HG03025 (cell line): ENCODE measurements at regions not wholly inside any gene's neighbourhood (a gene's known extent, or its start where the extent isn't known, plus 50 kb on each side); places are given as distances from the start of the nearest gene placed in this dataset.

ENCODE experiments used
- ATAC-seq: cut with Tn5 transposase; IDR thresholded peaks from one replicate; pipeline ENCODE4 v1.9.1; 2021; ENCODE audit warnings: mild to moderate bottlenecking, moderate library complexity; ENCODE audit not compliant: unreplicated experiment, low FRiP score

- no peak for ATAC-seq
These were observed 911.6 kb downstream of the EFNA5 start for GRCh38 chr5:106759152-106759551.

DNA sequence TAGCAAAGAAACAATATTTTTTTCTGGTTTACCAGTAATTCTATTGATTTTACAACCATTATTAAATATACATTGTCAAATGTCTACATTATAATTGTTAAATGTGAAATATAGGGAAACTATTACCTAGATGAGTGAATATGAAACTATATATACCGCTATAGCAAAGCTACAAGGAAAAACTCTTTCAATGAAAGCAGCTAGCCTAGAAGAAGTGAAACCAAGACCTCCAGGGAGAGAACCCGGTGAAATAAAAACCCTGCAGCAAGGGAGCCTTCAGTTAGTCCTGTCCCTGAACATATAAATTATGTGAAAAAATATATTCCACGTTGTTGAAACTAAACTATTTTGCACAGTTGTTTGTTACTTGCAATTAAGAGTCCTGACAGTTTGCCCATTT, 913.1 kb downstream of the EFNA5 start:
- no peak for ATAC-seq

- no peak for ATAC-seq
These were observed 914.9 kb downstream of the EFNA5 start for GRCh38 chr5:106755789-106756188.

- ATAC-seq = no peak
These were observed 915.7 kb downstream of the EFNA5 start for GRCh38 chr5:106755066-106755465.

- no peak for ATAC-seq
These were observed 920.9 kb downstream of the EFNA5 start for GRCh38 chr5:106749826-106750225.

DNA sequence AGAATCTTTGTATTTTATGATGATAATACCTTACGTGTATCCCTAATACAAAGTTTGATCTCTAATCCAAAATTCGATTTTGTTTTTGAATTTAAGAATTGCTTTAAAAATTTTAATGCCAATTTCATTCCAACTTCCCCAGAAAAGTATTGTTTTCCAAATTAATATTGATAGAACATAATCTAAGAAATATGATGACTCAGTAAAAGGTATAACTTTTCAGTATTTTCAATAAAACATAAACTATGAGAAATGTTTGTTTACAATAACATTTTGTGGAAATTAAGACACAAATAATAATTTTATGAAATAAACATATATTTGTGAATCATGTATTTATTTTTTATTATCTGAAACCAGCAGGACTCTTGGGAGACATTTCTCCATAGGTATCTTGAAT, 931.6 kb downstream of the EFNA5 start:
- no peak for ATAC-seq

DNA sequence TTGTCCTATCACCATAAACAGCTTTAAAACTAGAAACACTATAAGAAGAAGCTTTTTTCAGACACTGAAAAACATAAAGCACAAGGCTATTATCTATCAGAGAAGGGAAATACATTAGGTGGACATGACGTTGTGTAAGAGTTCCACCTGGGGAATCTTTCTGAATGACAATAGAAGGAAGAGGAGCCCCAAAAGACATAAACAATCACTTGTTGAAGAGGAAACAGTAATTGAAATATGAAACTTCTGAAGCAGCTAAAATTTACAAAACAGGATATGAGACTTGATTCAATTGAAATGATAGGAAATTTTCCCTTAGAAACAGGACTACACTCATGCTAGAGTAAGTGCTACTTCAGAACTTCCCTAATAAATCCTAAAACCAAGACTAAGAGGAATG, 933.6 kb downstream of the EFNA5 start:
- ATAC-seq = no peak

GRCh38 chr5:106732624-106733023, 938.1 kb downstream of the EFNA5 start:
- no peak for ATAC-seq

GRCh38 chr5:106730912-106731311, 939.8 kb downstream of the EFNA5 start:
- ATAC-seq = no peak

- no peak for ATAC-seq
These were observed 940.2 kb downstream of the EFNA5 start for GRCh38 chr5:106730506-106730905.

DNA sequence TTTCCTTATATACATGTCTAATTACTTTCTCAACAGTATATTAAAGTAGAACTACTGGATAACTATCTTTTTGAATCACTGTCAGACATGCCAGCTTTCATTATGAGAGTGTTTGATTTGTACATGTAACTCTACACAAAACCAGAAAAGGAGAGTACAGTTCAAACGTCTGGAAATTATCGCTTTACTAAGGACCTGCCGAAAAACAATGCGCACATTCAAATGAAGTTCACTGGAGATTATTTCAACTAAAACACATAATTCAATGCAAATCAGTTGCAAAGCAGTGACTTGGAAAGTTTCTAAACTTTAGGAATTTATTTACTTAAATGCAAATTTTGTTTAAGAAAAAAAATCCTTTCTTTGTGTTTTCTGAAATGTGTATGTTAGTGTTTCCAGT, 942.5 kb downstream of the EFNA5 start:
- no peak for ATAC-seq

DNA sequence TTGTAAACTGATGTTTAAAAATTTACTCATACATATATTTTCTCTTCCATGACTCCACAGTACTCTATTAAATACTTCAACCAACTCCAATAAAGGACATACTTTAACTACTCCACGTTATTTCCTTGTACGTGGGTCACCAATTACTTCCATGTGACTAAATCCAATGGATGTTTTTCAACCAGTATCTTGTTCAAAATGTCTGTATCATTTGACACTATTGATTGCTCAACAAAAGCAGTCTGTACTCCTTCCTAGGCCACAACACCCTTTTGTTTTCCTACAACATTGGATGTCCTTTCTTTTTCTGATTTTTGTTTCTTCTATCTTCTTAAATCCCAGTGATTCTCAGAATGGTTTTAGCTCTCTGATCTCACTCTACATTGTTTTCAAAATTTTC, 943.7 kb downstream of the EFNA5 start:
- no peak for ATAC-seq

DNA sequence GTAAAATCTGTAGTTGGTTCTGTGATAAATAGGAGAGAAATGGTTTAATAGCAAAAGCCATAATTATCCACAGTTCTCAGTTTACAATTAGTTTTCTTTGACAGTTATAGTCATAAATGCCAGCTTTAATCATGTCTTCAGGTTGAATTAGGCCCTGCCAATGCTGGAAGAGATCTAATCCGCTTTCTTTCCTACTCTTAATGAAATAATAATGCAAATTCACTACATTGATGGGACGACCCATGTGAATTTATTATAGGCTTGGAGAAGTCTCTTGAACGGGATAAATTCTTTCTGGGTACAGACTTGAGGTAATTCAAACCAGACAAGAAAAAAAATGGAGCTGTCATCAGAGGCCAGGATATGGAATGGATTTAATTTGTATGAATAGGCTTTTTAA, 950.4 kb downstream of the EFNA5 start:
- ATAC-seq = no peak

DNA sequence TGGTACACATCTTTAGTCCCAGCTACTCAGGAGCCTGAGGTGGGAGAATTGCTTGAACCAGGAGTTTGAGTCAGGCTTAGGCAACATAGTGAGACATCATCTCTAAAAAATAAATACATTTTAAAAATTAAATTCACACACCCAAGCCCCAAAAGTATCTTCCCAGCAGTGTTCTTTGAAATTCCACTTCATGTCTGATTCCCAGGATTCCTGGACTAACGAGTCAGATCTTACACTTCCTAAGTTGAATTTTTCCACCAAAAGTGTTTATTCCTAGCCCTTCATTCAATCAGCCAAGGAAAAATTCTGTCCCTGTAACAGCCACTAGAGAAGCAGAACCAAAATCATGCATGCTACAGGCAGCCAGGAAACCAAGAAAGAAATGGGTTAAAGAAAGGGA, 970.9 kb downstream of the EFNA5 start:
- ATAC-seq = no peak

GRCh38 chr5:106699198-106699597, 971.5 kb downstream of the EFNA5 start:
- no peak for ATAC-seq

DNA sequence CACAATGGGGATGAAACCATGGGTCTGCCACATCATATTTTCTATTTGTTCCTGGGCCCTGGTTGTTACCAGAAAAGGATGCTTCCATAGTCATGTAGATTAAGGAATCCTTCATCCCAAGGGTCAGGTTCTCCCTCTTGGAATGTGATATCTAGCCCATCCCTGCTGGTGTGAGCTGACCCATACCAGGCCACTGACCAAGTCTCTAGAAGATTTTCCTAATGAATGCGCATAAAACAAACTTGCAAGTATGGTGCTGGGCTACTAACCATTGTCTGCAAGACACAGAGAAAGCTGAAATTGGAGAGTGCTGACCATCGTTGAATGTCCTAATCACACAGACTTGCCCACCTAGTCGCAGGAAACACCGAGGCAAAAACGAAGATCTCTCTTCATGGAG, 972.6 kb downstream of the EFNA5 start:
- ATAC-seq = no peak

GRCh38 chr5:106691701-106692100, 979.0 kb downstream of the EFNA5 start:
- ATAC-seq = no peak

- no peak for ATAC-seq
These were observed 980.2 kb downstream of the EFNA5 start for GRCh38 chr5:106690585-106690984.

- no peak for ATAC-seq
These were observed 990.4 kb downstream of the EFNA5 start for GRCh38 chr5:106680330-106680729.

GRCh38 chr5:106677057-106677456, 993.7 kb downstream of the EFNA5 start:
- no peak for ATAC-seq

DNA sequence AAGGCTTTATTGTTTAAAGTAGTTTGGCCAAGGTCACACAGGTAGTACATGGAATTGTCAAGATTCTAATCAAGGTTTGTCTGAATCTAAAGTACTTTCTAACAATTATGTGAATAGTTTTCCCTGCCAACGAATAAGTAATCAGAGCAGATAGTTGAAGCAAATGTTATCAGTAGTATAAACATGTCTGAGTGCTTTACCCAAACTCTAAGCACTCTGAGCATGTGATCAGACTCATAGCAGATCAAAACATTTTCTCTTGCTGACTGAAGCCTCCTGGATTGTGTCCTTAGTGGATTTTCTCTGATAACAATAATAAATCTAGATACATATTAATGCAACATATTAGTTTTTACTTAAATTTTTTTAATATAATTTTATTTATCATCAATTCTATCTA, 995.0 kb downstream of the EFNA5 start:
- no peak for ATAC-seq

GRCh38 chr5:106673941-106674340, 996.8 kb downstream of the EFNA5 start:
- ATAC-seq = no peak

GRCh38 chr5:106661866-106662265, 1008.9 kb downstream of the EFNA5 start:
- no peak for ATAC-seq

DNA sequence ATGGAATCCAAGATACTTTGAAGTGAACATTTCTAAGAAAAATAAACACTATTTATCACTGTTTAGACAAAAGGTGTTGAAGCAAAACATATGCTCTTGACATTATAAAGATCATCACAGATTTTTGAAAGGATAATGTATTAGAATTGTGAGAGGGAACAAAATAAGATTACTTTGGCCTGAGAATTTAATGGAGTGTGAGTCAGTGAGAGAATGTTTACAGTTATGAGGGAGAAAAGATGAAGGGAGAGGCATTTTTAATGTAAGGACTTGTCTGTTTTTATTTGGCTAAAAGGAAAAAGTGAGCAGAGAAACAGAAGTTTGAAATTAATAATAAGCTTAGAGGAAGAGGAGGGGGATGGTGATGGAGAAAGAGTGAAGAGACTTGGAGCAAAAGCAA, 1010.1 kb downstream of the EFNA5 start:
- no peak for ATAC-seq
